ENCODE measurements at regions not wholly inside any gene's neighbourhood (a gene's known extent, or its start where the extent isn't known, plus 50 kb on each side); places are given as distances from the start of the nearest gene placed in this dataset.
"Not testable (repeated sequence)": the region's sequence is repeated elsewhere in the genome, so short reads cannot be mapped to it uniquely, and the experiment has no call there.

DNA sequence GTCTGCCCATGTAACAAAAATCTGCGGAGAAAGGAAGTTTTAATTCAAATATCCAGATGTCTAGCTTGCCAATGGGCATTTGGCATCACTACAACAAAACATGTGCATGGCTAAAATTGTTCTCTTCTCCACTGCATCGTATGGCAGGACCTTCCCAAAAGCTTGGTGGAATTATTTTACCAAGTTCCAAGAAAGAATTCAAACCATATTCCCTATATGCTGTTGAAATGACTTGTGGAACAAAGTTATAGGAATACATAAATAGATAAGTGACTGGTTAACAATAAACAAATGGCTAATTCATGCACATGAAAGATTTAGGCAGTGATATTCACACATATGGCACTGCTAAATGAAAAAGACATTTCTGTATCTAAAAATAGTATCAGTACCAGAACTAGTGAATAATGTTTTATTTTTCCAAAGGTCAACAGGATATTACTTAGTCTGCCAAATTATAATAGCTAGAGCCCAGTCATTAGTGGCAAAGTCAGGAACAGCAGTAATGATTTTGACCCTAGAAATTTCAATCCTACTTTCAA is 425.4 kb upstream of the VRK2 start:
- peak; percentile 0 for DNase-seq

DNA sequence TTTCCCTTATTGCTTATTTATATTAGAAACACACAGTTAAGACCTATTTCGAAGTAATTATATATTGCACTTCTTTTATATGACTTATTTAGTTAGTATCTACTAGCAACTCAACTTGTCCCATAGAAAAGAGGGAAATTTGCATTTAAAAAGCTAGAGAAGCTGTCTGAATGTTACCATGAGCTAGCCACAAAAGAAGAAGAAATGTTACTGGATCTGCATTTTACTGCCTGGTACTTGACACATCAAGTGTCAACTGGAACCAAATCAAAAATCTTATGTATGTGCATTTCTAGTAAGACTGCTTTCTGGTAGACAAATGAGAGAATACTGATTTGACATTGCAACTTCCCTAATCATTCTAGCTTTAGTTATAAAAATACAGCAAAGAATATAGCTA is 424.6 kb upstream of the VRK2 start:
- no peak for DNase-seq

DNA sequence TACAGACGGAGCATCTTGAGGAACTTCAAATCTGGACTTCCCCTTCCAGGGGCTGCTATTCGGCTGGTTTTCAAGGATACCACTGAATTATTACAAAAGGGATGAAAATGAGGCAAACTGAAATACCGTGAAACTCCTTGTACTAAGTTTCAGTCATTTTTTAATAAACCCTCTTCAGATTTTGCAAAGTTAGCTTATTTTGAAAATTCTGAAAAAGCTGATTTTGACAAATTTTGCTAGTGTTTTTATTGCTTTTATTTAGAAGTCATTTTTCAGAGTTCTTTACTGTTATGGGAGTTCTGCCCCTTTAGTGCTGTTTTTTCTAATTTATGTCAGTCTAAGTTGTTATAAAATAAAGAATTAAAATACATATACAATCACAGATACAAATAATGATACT is 390.4 kb upstream of the VRK2 start:
- no peak for DNase-seq

DNA sequence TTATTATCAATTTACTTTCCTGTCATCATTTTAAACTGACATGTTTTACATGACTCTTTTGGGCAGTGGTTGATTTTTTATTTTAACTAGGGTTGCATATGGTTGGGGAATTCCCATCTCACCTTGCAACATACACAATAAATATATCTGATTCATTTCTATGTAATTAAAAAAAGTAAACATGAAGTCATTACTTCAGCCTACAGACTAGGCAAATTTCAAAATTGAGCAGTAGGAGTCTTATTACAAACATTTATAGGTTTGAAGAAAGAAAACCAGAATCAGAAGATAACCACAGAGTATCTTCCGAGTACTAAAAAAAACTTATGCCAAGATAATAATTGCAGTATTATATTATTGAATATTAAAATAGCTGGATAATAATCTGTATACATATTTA is 377.0 kb upstream of the VRK2 start:
- DNase-seq: no peak

DNA sequence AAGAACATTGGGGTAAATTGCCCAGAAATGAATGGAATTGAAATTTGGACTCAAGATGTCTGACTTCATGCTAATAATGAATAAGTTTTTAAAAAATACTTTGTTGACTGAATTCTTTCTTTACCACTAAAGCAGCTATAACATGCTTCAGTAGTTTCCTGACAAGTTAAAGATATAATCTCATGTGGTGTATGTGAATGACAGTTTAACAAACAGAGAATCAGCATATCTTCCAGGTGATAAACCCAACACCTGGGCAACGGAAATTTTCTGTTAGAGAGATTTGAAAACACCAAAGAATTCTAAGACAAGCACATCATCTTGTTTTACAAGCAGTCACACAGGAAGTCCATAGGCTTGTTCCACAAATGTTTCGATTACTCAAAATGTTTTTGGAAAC is 372.6 kb upstream of the VRK2 start:
- DNase-seq: no peak

DNA sequence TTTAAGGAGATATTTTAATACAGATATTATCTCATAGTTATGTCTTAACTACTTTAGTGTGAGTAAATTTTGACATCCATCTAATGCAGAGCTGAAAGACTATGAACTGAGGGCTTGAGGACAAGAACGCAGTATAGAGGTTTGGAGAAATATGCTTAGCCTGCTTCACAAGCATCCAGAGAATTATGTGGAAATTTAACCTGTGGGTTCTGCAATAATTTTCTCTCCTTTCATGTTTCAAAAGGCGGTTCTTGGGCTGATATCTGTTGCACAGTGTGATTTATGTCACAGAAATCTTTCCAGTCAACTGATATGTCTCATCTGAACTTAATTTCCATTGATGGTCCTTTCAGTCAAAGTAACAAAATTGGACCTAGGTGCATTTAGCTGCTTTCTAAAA is 371.9 kb upstream of the VRK2 start:
- no peak for DNase-seq

DNA sequence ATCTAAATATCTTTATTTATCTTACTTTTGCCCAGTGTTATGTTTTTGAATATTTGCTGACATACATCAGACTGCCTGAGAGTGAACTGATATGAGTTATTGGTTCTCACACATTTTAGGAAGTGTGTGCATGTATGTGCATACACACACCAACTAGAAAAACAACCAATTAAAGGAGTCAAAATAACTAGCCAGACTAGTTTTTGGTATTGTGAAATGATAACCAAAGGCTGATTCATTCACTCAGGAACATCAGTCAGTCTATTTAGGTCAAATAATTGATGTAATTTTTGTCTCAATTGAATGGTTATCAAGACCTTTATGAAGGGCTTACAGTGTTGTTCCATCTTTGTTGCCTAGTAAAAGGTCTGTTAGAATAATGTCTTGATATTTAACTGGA is 369.3 kb upstream of the VRK2 start:
- DNase-seq: no peak

DNA sequence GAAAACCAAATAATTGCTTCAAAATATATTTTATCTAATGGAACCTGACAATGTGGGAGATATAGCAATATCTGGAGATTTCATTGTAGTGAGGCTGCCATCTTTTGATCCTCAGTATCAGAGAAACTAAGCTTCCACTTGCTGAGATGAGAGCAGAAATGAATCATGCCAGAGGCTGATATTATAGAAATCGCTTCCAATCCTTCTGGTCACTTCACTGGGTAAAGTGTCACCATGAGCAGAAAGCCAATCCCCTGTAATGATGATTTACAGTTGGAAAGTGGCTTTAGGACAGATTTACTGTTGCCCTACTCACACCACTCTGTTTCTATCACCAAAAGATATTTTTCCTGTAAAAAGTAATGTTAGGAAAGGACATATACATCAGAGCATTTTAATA is 365.0 kb upstream of the VRK2 start:
- no peak for DNase-seq

DNA sequence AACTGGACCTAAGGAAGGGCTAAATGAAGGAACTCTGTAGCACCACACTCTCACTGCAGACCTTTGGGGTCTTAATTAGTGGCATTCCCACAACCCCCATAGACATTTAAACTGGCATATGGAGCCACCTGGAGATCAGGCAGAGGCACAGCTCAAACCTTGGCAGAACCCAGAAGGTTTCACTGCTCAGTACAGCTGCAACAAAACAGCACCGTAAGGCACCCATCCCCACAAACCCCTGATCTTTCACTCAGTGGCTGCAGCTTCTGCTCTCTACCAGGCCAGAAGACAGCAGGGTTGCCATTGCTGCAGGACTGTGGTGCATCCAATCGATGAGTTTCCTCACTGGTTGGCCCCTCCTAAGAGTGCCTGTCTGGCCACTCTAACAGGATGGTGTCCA is 361.6 kb upstream of the VRK2 start:
- no peak for DNase-seq

DNA sequence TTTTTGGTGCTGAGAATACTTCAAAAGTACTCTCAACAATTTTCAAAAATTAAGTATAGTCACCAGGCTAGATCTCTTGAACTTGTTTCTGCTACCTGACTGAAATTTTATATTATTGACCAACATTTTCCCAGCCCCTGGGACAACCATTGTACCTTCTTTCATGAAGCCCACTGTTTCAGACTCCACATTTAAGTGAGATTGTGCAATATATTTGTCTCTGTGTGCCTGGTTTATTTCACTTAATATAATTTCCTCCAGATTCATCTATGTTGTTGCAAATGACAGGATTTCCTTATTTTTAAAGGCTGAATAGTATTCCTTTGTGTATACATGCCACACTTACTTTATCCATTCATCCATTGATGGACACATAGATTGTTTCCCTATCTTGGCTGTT is 354.2 kb upstream of the VRK2 start:
- peak; percentile 61 for DNase-seq

DNA sequence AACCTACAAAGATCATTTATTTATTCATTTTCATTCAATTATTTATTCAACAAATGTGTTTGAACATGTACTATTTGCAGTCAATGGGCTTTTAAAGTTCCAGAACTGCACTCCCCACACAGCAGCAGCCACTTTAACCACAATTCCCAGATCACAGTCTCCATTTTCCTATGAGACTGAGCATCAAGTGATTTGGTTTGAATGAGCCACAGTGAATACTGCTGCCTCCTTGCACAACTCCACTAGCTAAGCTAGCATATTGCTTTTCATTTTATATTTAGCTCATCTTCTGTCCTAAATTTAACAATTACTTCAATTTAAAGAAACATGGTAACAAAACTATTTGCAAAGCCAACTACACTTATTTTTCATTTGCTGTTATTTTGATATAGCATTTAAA is 353.4 kb upstream of the VRK2 start:
- DNase-seq: no peak

DNA sequence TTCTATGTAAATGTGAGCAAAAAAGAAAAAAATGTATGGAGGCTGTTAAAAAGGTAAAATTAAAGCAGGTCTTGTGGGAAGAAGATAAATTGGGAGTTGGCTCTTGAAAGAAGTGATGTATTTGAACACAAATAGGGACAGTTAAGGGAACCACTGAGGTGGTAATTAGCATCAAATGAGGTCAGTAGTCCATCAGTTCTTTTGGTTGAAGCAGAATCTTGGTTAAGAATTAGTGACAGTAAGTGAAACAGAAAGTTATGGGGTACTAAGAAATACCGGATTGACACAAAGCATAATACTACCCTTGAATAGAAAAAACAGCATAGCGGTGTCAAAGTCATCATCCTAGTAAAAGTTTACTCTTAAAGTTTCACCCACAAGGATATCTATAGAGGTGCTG is 352.6 kb upstream of the VRK2 start:
- DNase-seq: no peak

DNA sequence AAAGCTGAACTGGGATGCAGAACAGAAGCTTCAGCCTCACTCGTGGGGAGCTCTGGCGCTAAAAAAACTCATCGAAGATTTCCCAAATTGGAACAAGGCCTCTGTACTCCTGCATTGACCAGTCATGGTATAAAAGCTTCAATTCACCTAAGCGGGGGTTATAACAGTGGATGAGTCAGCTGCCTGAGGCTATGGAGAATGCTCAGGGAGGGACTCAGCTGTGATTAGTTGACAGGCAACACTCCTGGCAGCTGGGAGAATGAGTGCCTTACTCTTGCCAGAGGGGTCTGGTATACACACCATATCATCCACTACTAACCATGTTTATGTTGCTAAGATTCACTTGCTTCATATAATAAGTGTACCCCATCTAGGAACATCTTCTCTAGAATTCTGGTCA is 350.6 kb upstream of the VRK2 start:
- peak; percentile 38 for DNase-seq

DNA sequence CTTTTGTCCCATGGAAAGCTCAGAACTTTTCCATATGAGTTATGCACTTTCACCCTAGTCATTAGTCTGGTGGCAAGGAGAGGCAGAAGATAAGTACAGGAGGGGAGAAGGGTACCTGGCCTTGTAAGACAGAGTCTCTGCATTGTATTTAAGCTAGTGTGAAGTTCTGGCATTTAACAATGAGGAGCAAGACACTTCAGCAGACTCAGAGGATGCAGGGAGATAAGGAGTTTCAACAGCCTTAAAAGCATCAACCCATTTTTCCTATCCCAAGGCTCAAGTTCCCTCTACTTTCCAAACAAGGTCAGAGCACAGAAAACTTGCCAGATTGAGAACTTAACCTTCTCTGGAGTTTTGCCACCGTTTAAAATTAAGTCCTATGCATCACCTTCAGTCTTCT is 348.2 kb upstream of the VRK2 start:
- DNase-seq: no peak

DNA sequence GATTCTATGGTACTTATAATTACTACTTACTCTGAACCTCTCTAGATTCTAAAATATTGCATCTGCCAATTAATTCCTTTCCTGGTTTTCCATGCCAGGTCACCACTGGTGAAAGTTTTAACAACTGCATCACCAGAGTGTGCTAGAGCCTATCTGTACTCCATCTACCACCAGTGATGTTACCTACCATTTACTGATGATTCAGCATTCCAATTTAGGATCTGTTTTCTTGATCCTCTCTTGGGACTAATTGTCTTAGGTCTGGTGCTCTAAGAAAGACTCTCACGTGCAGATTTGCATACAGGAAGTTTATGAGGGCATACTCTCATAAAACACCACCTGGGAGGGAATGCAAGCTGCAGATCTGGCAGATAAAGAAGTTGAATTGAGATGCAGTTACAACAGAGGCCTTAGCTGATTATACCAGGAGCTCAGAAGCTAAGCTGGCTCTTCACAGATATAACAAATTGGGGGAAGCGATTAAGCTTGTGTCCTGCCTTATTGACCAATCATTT is 347.6 kb upstream of the VRK2 start:
- no peak for DNase-seq

DNA sequence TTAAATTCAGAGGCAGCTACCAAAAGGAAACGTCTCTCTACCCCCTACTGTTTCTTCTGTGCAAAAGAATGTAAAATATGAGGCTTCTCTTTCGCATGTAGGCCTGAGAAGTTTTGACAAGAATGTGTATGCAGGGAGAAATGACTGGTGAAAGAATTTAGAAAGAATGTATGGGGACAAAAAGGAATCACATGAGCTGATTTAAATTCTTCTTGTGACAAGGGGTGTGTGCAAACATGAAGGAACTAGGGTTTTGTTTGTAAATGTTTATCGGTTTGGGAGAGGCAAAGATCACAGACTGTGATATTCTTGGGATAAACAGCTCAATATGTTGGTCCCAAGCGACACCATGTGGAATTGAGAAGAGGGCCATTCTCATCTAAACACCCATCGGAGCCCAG is 345.2 kb upstream of the VRK2 start:
- DNase-seq: no peak

DNA sequence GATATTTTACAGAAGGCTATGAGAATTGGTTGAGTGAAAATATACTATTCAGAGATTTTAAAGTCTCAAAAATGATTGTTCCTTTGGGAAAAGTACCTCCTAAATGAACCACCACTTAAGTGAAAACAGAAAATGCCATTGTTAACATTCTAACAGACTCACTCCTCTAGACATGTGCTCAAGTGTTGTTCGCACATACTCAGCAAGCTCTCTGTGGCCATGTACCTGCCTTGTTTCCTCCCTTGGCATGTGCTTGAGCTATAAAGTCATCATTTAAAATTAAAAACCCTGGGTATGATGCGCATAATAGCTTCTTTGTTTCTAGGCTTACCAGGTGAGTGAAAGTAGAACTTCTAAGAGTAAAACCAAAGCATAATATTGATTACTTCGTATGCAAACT is 343.2 kb upstream of the VRK2 start:
- DNase-seq: no peak

DNA sequence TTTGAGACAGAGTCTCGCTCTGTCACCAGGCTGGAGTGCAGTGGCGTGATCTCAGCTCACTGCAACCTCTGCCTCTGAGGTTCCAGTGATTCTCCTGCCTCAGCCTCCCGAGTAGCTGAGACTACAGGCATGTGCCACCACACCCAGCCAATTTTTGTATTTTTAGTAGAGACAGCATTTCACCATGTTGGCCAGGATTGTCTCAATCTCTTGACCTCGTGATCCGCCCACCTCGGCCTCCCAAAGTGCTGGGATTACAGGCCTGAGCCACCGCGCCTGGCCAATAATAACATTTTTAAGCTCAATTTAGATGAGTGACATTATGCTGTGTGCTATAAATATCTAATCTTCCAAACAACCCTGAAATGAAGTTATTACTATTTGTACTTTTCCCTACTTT is 338.8 kb upstream of the VRK2 start:
- not testable (repeated sequence) for DNase-seq

DNA sequence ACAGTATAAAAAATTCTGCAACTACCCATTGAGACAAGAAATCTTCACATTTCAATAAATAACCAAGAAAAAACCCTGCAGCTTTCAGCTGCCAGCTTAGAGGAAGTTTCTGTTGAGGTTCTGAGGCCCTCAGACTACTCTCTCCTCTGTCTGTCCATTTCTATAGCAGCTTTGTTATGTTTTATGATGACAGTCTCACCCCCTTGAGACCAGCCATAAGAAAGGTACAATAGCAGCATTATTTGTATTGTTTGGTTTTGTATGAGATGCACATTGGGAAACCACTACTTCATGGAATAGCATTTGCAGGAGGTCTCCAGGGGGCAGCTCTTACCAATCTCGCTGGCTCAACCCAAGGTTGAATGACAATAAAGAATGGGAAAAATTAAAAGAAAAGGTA is 334.6 kb upstream of the VRK2 start:
- no peak for DNase-seq

DNA sequence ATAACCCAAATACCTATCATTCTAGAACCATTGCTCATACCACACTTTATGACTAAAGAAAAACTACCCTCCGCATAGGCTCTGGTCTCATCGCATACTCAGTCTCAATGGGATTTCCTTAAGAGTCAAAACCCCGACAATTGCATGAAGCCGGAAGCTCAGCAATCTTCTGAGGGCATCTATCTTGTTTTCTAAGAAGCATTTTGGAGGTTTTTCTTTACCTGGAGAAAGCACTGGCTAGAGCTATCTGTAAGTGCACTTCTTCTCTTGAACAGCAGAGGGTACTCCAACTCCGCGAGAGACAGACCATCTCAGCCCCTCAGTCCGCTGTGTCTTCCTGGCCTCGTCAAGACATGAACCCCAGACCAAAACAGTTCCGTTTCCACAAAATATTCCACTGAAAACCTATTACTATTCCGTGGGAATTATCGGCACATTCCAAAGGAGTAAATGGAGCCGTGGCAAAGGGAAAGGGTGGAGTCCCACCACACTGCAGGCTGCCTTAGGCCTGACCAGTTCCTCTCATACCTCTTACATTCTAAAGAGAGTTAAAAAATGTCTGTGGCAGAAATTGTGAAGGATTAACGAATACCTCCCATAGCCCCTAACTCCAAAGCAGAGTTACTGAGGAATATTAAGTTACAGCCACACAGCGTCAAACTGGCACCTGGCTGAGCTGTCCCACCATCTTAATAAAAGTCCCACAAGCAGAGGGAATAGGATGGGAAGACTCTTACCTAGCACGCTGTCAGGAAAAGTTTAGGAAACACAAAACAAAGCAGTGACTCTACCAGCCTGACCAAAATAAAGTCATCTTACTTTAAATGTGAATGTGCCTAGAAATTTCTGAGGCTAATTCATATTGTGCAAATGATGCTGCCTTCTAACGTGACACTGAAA is 325.6 kb upstream of the VRK2 start:
- peak; percentile 89 for DNase-seq

DNA sequence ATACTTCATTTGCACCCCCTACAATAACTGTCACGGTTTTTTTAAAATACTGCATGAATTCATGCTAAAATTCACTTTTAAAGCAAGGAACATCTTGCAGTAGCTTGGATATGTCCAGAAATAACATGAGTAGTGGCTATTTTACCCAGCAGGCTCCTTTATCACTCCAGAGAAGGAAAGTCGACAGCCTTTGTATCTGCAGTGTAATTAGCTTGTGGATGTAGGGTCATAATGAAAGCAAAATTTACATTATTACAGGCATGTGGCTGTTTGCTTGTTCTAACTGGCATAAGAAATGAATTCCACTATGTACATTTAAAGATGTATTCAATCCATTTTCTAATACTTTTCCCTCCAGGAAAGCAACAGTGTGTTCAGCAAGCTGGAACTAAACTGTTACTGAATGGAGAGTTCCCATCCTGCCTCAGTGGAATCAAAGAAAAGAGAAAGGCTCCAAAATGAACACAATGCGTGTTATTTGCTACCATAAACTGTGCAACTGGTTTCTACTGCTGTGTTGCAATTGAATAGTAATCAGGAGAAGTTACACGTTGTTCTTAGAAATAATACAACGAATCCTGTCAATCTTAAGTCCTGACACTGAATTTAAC is 321.2 kb upstream of the VRK2 start:
- no peak for DNase-seq

DNA sequence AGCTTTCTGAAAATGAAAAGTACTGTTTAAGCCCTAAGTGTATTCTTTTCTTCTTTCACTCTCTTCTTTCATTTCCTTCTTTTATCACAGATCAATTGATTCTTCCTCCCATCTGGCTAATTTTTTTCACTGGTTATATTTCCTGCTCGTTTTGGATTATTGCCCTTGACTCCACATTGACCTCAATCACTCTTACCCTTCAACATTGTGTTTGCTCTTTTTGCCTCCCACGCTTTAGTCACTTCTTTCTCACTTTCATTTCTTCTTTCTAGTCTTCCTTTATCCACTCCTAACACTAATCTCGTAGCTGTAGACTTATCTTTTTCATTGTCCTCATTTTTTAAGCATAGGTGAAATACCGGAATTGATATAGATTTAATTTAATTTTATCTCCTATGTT is 320.3 kb upstream of the VRK2 start:
- DNase-seq: no peak

DNA sequence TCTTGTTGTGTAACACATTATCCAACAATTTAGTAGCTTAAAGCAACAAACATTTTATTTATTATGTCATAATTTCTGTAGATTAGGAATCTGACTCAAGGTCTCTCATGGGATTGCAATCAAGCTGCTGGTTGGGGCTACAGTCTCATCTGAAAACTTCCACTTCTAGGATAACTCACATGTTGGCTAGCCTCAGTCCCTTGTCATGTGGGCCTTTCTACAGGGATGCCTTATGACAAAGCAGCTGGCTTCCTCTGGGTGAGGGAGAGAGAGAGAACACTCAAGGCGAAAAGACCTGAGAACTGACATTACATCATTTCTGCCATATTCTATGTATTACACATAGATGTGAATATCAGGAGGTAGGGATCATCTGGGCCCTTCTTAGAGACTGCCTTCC is 317.9 kb upstream of the VRK2 start:
- no peak for DNase-seq

DNA sequence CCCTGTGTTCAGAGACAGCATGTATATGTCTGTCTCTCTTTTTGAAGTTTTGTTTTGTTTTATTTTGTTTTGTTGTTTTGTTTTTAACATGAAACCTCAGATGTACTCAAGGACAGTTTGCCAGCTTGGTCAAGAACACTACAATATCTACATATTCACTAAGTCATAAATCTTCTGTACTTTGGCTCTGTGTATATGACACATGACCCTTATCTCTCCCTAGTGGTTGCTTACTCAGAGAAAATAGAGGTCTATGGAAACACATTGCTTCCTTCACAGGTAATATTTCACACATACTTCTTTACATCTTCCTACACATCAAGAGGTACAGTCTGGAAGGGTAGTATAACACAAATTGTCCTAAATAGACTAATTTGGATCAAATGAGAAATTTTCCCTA is 312.6 kb upstream of the VRK2 start:
- no peak for DNase-seq
